ENCODE measurements at regions not wholly inside any gene's neighbourhood (a gene's known extent, or its start where the extent isn't known, plus 50 kb on each side); places are given as distances from the start of the nearest gene placed in this dataset.

DNA sequence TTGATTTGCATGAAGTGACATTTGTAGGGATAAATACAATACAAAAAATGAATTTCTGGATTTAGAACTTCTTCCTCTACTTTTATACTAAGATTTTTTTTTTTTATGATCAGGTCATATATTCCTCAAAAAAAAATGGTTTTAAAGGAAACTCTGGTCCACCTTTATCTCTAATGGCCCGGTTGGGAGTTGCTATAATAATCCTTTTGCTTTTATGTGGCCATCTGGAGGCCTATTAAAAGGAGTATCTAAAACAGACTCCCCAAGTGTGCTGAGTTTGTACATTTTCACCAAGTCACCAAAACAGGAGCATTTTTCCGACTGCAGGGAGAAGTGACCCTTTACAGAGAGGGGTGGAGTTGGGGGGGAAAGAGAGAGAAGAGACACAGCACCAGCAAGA, 329.2 kb upstream of the FIGN start (continued):
- TF ChIP-seq, protein P1, sequence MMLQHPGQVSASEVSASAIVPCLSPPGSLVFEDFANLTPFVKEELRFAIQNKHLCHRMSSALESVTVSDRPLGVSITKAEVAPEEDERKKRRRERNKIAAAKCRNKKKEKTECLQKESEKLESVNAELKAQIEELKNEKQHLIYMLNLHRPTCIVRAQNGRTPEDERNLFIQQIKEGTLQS (IDR thresholded peaks at IDR 0.05; ENCODE audit: insufficient read depth, low read depth, low read length), result no peak
- TF ChIP-seq CHD1 (IDR thresholded peaks at IDR 0.05; ENCODE audit: low read depth, low read length) (no peak), KDM5A (IDR thresholded peaks at IDR 0.05; ENCODE audit: low read length) (no peak), CBX8 (IDR thresholded peaks at IDR 0.05; ENCODE audit: borderline replicate concordance, low read depth, low read length) (no peak), SAP30 (IDR thresholded peaks at IDR 0.05; ENCODE audit: insufficient read depth, insufficient replicate concordance, low read length) (no peak), TAF7 (optimal IDR thresholded peaks at IDR 0.05; ENCODE audit: borderline replicate concordance, low read depth, low read length) (no peak)

All from H1 (cell line).